Cardiac fibroblast (primary cell): ENCODE measurements at regions not wholly inside any gene's neighbourhood (a gene's known extent, or its start where the extent isn't known, plus 50 kb on each side); places are given as distances from the start of the nearest gene placed in this dataset.

Experiments used
- DNase-seq, 2 donors: peaks; one replicate each; pipeline versions ENCODE4 v3.0.0 to v3.0.0-alpha.2; 2010; ENCODE audit warnings: low read depth in 2 of 2
- H3K4me3 ChIP-seq, 2 donors: replicated peaks in 1 of 2; 1 replicate in 1 of 2; 2 replicates in 1 of 2; pipeline ENCODE4 v1.5.1; 2011; ENCODE audit warnings: low read depth in 2 of 2, low read length in 2 of 2, mild to moderate bottlenecking in 2 of 2, moderate library complexity in 1 of 2
- CTCF ChIP-seq: IDR thresholded peaks from one replicate; pipeline ENCODE4 v1.5.1; 2011; ENCODE audit warnings: low read depth, mild to moderate bottlenecking, low read length, inconsistent platforms

DNA sequence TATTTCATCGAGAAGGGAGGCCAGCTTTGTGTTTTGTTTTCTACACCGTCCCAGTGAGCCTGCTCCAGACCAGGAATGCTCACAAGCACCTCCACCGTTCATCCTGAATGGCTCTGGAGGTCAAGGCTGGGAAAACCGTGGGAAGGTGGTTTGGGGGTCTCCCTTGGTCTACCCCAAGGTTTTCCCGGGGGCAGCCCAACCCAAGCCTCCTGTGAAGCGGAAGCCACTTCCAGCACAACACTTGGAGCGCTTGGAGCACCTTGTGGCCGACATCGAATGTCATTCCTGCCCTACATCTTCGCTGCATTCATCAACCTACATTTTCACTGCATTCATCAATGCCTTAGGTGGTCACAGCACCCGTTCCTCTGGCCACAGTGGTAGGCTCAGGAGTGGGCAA lies 255.6 kb upstream of the PMEPA1 start:
- DNase-seq, result no peak
- no peak overlapping the region for H3K4me3 ChIP-seq
- no peak for TF ChIP-seq CTCF

DNA sequence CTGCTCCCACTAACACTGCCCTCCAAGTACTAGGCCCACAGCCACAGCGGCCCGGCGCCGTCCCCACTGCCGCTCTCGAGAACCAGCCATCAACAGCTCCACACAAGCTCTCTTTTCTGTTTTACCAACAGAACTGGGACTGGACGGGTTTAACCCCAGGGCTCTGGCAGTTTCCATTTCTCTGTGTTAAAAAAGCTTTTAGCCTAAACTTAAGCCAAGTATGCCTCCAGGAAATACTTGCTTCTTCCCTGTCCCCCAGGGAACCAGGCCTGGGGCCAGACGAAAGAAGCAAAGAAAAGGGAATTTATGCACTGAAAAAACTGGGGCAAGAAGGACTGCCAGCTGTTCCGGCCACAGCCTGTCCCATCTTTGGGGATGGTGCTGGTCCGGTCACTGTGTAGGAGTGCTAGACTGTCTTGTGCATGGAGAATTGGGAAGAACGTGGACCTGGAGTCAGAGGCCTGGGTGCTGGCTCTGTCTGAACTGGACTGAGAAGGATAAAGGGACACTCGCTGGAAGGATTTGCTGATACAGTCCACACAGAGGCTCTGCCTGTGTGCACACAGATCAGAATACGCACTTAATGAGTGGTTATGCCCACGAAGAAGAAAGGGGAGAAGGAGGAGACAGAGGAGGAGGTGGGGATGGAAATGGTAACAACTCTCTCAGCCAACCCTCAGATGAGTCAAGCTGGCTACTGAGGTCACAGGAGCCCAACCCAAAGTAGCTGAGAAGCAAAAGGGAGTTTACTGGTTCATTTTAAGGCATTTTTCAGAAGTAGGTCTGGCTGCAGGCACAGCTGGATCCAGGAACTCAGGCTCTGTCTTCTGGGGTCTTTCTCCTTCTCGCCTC lies 254.4 kb upstream of the PMEPA1 start:
- no peak for DNase-seq
- TF ChIP-seq CTCF, result no peak
- no peak overlapping the region for H3K4me3 ChIP-seq

DNA sequence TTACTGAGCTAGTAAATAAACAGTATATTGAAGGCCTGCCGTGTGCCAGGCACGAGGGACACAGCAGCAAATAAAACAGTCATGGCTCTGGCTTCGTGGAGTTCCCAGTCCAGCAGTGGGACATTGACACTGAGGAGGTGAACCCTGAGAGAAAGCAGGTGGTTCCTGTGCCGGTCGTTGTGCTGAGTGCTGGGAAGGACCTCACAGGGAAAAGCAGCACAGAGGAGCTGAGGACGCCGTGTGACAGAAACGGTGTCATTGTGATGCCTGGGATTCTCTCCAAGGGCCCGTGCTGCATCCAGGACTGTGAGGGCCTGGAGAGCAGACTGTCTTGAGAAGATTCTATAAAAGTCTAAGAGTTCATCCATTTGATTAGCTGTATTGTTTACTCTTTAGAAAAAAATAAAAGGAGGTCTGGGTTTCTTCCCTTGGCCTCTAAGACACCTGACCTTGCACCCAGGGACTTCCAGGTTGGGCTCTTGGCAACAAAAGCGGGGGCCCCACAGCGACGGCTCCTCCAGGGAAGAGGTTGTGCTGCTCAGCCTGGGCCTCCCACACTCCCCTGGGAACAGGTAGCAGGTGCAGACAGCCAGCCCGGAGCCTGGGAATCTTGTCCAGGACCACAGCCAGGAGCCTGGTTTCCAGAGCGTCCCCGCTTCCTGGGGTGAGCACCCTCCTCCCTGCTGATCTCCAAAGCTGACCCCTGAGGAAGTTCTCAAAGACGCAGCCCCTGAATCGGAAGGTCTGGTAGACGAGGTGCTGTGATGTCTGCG lies 251.2 kb upstream of the PMEPA1 start:
- no peak for TF ChIP-seq CTCF
- DNase-seq, result no peak

GRCh38 chr20:57959589-57959988 lies 249.8 kb upstream of the PMEPA1 start:
- H3K4me3 ChIP-seq, result no peak overlapping the region
- no peak for TF ChIP-seq CTCF
- no peak for DNase-seq

More for the DNA sequence above, 251.2 kb upstream of the PMEPA1 start:
- H3K4me3 ChIP-seq, result no peak overlapping the region

GRCh38 chr20:57959018-57959417 lies 249.2 kb upstream of the PMEPA1 start:
- no peak for TF ChIP-seq CTCF
- no peak for DNase-seq

GRCh38 chr20:57958050-57958420 lies 248.2 kb upstream of the PMEPA1 start:
- no peak for DNase-seq
- TF ChIP-seq CTCF, result no peak
- no peak overlapping the region for H3K4me3 ChIP-seq

More at GRCh38 chr20:57959018-57959417, 249.2 kb upstream of the PMEPA1 start:
- H3K4me3 ChIP-seq, result no peak overlapping the region
